HG03135 (cell line): ENCODE measurements at regions not wholly inside any gene's neighbourhood (a gene's known extent, or its start where the extent isn't known, plus 50 kb on each side); places are given as distances from the start of the nearest gene placed in this dataset.

ENCODE experiments used
- ATAC-seq: cut with Tn5 transposase; IDR thresholded peaks from one replicate; pipeline ENCODE4 v1.9.1; 2021; ENCODE audit warnings: mild to moderate bottlenecking, moderate library complexity; ENCODE audit not compliant: unreplicated experiment

GRCh38 chr11:122062763-122063162, 53.3 kb downstream of the BLID start:
- ATAC-seq = no peak

DNA sequence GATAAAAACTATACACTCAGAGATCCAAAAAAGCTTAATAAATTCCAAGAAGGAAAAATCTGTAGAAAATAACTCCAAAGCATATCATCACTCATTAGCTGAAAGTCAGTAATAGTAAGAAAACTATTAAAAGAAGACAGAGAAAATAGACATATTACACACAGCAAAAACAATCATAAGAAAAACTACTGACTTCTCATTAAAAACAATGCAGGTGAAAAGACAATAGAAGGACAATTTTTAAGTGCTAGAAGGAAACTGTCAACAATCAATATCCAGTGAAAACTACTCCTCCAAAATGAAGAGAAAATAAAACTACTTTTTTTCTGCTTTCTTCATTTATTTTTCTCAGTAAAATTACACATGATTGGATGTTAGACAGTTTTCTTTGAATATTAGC, 56.5 kb downstream of the BLID start:
- no peak for ATAC-seq

- no peak for ATAC-seq
Measured at GRCh38 chr11:122050021-122050690, 65.9 kb downstream of the BLID start.

DNA sequence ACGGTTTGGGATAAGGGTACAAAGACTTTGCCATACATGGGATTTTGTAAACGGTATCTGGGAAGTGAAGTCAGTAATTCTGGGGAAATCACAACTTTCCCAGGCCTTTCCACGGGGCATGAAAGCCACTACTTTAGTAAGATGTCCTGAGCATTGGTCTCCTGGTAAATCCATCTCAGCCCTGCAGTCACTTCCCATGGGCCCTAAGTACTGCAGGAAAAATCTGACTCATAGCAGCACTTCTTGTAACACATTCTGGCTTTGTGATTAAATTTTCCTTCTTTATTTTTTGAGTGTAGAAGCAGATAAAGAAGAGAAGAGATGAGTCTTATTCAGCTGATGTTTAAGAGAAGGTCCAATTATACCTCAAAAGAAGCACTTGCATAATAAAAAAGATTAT, 67.6 kb downstream of the BLID start:
- ATAC-seq = no peak

DNA sequence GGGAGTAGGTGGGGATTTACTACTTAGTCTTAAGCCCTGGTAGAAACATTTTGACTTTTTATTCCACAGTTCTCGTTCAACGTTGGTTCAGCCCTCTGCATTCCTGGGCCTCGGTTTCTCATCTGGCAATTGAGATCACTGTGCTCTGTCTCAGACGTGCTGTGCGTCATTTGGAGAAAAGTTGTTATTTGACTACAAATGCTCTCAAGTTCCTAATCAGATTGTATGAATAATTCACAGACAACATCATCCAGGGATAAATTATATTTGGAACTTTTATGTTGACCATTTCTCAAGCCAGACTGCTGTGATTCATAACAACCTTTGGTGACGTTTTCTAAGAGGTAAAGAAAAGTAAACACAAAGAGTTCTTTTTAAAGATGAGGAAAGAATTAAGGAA, 69.2 kb downstream of the BLID start:
- no peak for ATAC-seq

DNA sequence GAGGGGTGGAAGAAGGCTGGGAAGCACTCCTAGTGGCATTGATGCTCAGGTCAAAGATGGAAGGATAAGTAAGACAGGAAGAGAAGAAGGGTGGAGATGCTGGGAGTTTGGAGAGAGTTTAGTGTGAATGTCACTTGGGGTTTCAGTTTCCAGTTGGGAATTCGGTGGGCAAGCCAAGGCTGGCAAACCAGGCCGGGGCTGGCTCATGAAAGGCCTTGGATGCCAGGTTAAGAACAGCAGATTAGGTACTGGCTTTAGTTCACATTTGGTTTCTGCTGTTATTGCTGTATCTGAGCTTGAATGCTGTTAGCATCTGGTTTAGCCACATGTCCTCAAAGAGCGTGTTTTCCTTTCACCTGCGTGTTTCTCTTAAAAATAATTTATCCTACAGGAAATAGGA, 69.6 kb downstream of the BLID start:
- no peak for ATAC-seq

DNA sequence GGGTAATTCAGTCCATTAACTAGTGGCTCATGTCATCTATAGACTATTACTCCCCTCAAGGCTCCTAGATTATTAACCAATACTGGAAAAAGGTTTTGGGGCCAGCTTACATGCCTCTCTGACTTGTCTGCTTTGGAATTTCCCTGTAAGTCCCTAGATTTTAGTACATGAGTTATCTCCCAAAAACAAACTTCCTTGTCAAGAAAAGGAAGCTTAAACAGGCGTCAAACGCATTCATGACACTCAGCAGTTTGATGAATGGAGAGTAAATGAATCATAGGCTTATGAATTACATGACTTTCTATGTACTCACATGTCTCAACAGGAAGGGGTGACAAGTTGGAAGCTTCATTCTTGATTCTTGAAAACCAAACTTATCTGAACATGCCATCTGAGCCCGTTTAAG, 70.8 kb downstream of the BLID start:
- no peak for ATAC-seq

GRCh38 chr11:122044086-122044485, 71.9 kb downstream of the BLID start:
- ATAC-seq = no peak

DNA sequence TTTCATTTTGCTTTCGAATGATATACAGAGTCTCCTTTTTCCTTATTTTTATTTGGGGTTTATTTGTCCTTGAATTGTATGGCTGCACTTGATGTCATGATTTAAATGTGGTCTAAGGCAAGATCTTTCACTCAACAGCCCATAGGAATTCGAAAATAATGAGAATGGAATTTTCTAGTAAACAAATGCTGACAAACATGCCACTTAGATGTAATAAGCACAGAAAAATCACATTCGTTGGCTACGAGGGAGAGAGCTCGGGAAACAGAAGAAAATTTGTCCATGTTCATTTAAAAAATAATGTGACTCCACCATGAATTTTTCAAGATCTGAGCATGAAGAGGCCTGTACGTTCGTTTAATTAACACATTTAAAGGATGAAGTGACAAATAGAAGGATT, 73.0 kb downstream of the BLID start:
- ATAC-seq = no peak

GRCh38 chr11:122040464-122040863, 75.6 kb downstream of the BLID start:
- no peak for ATAC-seq

DNA sequence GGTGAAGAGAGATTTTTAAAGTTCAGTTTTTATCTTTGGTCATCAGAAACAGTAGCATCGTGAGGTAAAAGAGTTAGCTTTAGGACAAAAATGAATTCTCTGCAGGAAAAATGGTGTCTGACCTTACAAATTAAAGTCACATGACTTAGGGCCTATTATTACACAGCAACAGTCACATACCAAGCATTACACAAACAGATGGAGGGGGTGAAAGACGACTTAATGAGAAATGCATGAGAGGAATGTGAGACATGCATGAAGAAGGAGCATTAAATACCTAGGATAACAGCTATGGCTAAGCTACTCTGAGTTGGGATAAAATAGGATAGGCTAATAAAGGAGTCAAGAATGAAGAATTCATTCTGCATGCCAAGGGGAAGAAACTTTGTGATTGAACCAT, 77.5 kb downstream of the BLID start:
- no peak for ATAC-seq

DNA sequence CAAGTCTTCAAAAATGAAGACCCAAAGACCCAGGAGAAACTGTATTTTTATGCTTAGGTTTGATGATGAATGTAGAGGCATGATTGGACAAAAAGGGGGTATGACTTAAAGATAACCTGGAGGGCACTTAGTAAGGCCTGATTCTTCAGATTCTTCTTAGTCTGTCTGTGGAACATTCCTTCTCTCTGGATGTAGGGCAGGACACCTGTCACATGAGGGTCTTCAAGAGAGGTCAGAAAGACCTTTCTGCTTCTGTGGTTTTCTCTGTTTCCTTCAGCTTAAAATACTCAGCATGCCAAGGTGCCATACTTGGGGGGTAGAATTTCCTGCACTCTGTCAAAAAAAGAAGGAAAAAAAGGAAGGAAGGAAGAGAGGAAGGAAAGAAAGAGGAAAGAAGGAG, 78.1 kb downstream of the BLID start:
- ATAC-seq = no peak

GRCh38 chr11:122036493-122036892, 79.5 kb downstream of the BLID start:
- no peak for ATAC-seq

GRCh38 chr11:122036018-122036417, 80.0 kb downstream of the BLID start:
- ATAC-seq = no peak

- ATAC-seq = no peak
Measured at GRCh38 chr11:122033631-122034030, 82.4 kb downstream of the BLID start.

DNA sequence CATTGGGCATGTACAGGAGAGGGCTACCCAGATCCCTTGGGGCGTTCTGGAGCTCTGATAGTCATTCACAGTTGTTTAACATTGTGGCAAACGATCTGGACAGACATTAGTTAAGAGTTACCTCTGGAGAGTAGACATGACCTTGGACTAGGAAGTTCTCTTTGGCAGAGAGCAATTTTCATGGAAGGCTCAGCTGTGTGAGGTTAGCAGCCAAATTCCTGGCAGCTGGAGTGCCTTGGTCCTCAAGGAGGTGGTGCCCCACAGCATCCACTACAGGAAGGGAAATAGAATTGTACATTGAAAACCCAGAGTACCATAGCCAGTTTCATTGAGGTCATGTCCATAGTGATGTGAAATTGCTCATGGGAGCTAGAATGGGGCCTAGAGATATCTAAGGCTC, 82.8 kb downstream of the BLID start:
- ATAC-seq = no peak

GRCh38 chr11:122032317-122032716, 83.7 kb downstream of the BLID start:
- ATAC-seq = no peak

DNA sequence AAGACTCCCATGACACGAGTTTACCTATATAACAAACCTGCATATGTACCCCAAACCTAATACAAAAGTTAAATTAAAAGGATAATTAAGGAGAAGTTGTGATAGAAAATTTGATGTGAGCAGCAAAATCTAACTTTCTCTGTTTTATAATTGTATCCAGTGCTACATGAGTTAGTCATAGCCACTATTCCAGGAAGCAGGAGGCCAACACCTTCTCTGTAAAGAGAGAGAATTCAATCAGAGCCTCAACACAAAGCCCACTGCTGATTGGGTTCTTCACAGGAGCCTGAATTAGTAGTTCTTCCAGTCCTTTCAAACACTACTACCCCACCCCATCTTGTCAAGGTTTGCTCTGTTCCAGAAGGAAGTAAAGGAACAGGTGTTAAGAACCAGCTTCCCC, 84.2 kb downstream of the BLID start:
- ATAC-seq = no peak

- ATAC-seq = no peak
Measured at GRCh38 chr11:122030286-122030685, 85.7 kb downstream of the BLID start.

DNA sequence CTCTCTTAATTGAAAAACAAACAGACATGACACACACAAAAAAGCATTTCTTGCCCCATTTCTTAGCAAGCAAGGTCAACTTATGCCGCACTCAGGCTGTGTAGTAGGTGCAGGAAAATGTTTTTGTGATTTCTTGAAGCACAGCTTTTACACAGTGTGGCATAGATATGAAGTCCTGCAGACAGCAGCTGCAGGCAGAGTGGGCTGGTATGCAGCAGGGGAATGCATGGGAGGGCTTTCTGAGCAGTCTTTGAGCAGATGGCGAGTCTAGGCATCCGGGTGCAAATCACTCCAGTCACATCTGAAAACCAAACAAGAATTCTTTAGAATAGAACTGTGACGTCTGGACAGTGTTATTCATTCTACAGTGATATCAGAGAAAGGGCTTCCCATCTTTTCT, 87.5 kb downstream of the BLID start:
- no peak for ATAC-seq

DNA sequence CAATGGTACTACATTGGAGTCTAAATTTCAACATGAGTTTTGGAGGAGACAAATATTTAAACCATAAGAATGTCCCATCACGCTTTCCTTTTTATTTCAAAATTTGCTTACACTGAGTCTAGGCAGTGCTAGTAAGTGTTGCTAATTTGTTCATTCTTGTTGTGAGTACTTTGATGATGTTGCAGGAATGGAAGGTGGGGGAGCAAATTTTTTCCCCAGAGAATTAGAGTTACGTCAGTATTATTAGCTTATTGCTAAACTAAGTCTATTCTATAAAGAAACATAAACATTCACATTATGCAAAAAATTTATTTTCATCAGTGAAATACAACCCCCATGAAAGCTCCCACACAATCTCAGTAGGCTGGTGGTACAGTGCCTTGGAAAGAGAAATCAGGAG, 88.0 kb downstream of the BLID start:
- ATAC-seq = no peak

- ATAC-seq = no peak
Measured at GRCh38 chr11:122025757-122026156, 90.3 kb downstream of the BLID start.

DNA sequence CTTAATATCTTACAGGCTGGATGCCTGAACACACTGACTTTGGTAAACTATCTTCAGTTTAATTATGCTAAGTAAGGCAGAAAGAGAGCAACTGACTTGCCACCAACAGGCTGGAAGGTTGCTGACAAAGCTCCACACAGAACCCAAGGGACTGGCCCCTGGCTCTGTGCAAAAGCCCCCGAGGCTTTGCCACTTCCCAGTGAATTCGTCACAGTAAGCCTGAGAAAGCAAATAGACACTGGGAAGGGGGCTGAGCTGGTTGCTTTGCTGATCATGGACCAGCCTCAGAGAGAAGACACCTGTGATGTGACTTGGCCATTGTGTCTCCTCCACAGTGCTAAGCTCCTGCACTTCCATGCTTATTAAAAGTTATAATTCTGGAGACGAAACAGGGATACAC, 91.7 kb downstream of the BLID start:
- no peak for ATAC-seq
